ENCODE measurements at regions not wholly inside any gene's neighbourhood (a gene's known extent, or its start where the extent isn't known, plus 50 kb on each side); places are given as distances from the start of the nearest gene placed in this dataset.

- no peak for TF ChIP-seq CTCF (IDR thresholded peaks at IDR 0.05; ENCODE audit: insufficient read depth, low read length)
- no peak for TF ChIP-seq REST (IDR thresholded peaks at IDR 0.05; ENCODE audit: insufficient replicate concordance, low read depth)
- no peak for TF ChIP-seq POLR2AphosphoS5 (IDR thresholded peaks at IDR 0.05; ENCODE audit: low read depth)
- TF ChIP-seq GABPA (IDR thresholded peaks at IDR 0.05; ENCODE audit: low read depth), result no peak
- no peak for TF ChIP-seq SPI1 (IDR thresholded peaks at IDR 0.05; ENCODE audit: borderline replicate concordance, low read depth)
These were observed 52.4 kb upstream of the TRIO start for GRCh38 chr5:14090755-14091154.

Measured in HL-60 (cell line).